IMR-90 (cell line): ENCODE measurements at regions not wholly inside any gene's neighbourhood (a gene's known extent, or its start where the extent isn't known, plus 50 kb on each side); places are given as distances from the start of the nearest gene placed in this dataset.

Experiments used
- ATAC-seq: fragments of 200-7000 bp; cut with Tn5 transposase; 2 replicates; pipeline ENCODE4 v1.9.1; 2020; ENCODE audit warnings: low read depth, mild to moderate bottlenecking, moderate library complexity
- BruUV-seq: library from RNA; stranded (reverse); fragments of 400-500 nt; replicated peaks from 2 replicates; lab custom pipeline; 2021; lab: Mats Ljungman, UMichigan
- CTCF ChIA-PET: fragments of 300-600 bp; formaldehyde crosslinking; extraction: SDS; loops from one replicate; lab custom pipeline; 2021; ENCODE audit warnings: antibody characterized with exemption; lab: Yijun Ruan, JAX
- POLR2A ChIA-PET: fragments of 300-600 bp; sonication (Branson Sonifier 250); formaldehyde crosslinking; loops from one replicate; lab custom pipeline; 2022; ENCODE audit warnings: antibody characterized with exemption; ENCODE audit not compliant: unreplicated experiment; lab: Charles Lee
- DNase-seq: peaks from one replicate; pipeline ENCODE4 v3.0.0; 2013
- H2AFZ ChIP-seq: replicated peaks from 2 replicates; pipeline ENCODE3; 2013; ENCODE audit warnings: low read length, mild to moderate bottlenecking; ENCODE audit not compliant: poor library complexity
- H2AK5ac ChIP-seq: 2 replicates; pipeline ENCODE4 v1.6.1; 2013; ENCODE audit warnings: low read depth, low read length, inconsistent platforms
- H2AK9ac ChIP-seq: replicated peaks from 2 replicates; pipeline ENCODE3; 2013; ENCODE audit warnings: mild to moderate bottlenecking, low read depth, low read length, moderate library complexity; ENCODE audit not compliant: poor library complexity
- H2BK120ac ChIP-seq: 2 replicates; pipeline ENCODE4 v1.6.1; 2013; ENCODE audit warnings: low read depth, low read length, inconsistent platforms
- H2BK15ac ChIP-seq: 3 replicates; pipeline ENCODE4 v1.6.1; 2013; ENCODE audit warnings: low read depth, low read length, inconsistent platforms
- H2BK20ac ChIP-seq: 2 replicates; pipeline ENCODE4 v1.6.1; 2013; ENCODE audit warnings: low read depth, mild to moderate bottlenecking, inconsistent platforms, low read length, moderate library complexity
- H2BK5ac ChIP-seq: 2 replicates; pipeline ENCODE4 v1.6.1; 2013; ENCODE audit warnings: mild to moderate bottlenecking, low read depth, low read length, inconsistent platforms; ENCODE audit not compliant: poor library complexity, severe bottlenecking
- H3K14ac ChIP-seq: replicated peaks from 2 replicates; pipeline ENCODE4 v1.6.1; 2013; ENCODE audit warnings: low read depth, low read length, inconsistent platforms
- H3K18ac ChIP-seq: 2 replicates; pipeline ENCODE4 v1.6.1; 2013; ENCODE audit warnings: low read depth, low read length, control low read depth
- H3K23ac ChIP-seq: 2 replicates; pipeline ENCODE4 v1.6.1; 2013; ENCODE audit warnings: low read depth, low read length, inconsistent platforms
- H3K27ac ChIP-seq: 2 replicates; pipeline ENCODE4 v1.5.1; 2013; ENCODE audit warnings: mild to moderate bottlenecking, control low read depth, low read length; ENCODE audit not compliant: insufficient read depth
- H3K27me3 ChIP-seq: 2 replicates; pipeline ENCODE4 v1.6.1; 2013; ENCODE audit warnings: low read length; ENCODE audit not compliant: control insufficient read depth, insufficient read depth
- H3K36me3 ChIP-seq: 2 replicates; pipeline ENCODE4 v1.6.1; 2013; ENCODE audit warnings: low read length, mixed read lengths; ENCODE audit not compliant: control insufficient read depth, insufficient read depth
- H3K4ac ChIP-seq: 2 replicates; pipeline ENCODE4 v1.6.1; 2013; ENCODE audit warnings: low read depth, low read length, inconsistent platforms
- H3K4me1 ChIP-seq: 2 replicates; pipeline ENCODE4 v1.6.1; 2013; ENCODE audit warnings: low read length, mixed read lengths; ENCODE audit not compliant: control insufficient read depth, insufficient read depth
- H3K4me2 ChIP-seq: 2 replicates; pipeline ENCODE4 v1.6.1; 2013; ENCODE audit warnings: low read depth, mild to moderate bottlenecking, control low read depth, low read length, moderate library complexity
- H3K4me3 ChIP-seq: 2 replicates; pipeline ENCODE4 v1.5.1; 2013; ENCODE audit warnings: low read depth, mild to moderate bottlenecking, control low read depth, low read length, moderate library complexity; ENCODE audit not compliant: insufficient read depth
- H3K56ac ChIP-seq: 2 replicates; pipeline ENCODE4 v1.6.1; 2013; ENCODE audit warnings: low read length, inconsistent platforms; ENCODE audit not compliant: insufficient read depth; ENCODE audit errors: extremely low read depth
- H3K79me1 ChIP-seq, 2 experiments: 2 replicates each; pipeline ENCODE4 v1.6.1; 2013; ENCODE audit warnings: low read length in 2 of 2, inconsistent platforms in 1 of 2, low read depth in 1 of 2
- H3K9ac ChIP-seq: 2 replicates; pipeline ENCODE4 v1.6.1; 2013; ENCODE audit warnings: low read depth, low read length, control low read depth
- H3K9me1 ChIP-seq: 2 replicates; pipeline ENCODE4 v1.6.1; 2013; ENCODE audit warnings: low read length, inconsistent platforms; ENCODE audit not compliant: insufficient read depth
- H3K9me3 ChIP-seq: 2 replicates; pipeline ENCODE4 v1.6.1; 2013; ENCODE audit warnings: low read length; ENCODE audit not compliant: control insufficient read depth, insufficient read depth
- H4K20me1 ChIP-seq: 2 replicates; pipeline ENCODE4 v1.6.1; 2013; ENCODE audit warnings: low read length, inconsistent platforms; ENCODE audit not compliant: insufficient read depth
- H4K5ac ChIP-seq: 2 replicates; pipeline ENCODE4 v1.6.1; 2013; ENCODE audit warnings: mild to moderate bottlenecking, low read depth, low read length, control low read depth
- H4K8ac ChIP-seq, 2 experiments: 2 replicates each; pipeline ENCODE4 v1.6.1; 2013; ENCODE audit warnings: low read depth in 2 of 2, low read length in 2 of 2, control low read depth in 1 of 2, inconsistent platforms in 1 of 2
- H4K91ac ChIP-seq: 2 replicates; pipeline ENCODE4 v1.6.1; 2013; ENCODE audit warnings: low read depth, low read length, inconsistent platforms; ENCODE audit not compliant: insufficient read depth
- BHLHE40 ChIP-seq: fragments of 150-350 bp; IDR thresholded peaks from 2 replicates; pipeline ENCODE4 v1.6.1; 2016; ENCODE audit warnings: mild to moderate bottlenecking, low read depth, low read length
- CEBPB ChIP-seq: IDR thresholded peaks from 2 replicates; pipeline ENCODE4 v1.6.1; 2012; ENCODE audit warnings: low read depth, low read length, improper control_type of control experiment
- MAZ ChIP-seq: IDR thresholded peaks from 2 replicates; pipeline ENCODE4 v1.6.1; 2012; ENCODE audit warnings: low read depth, mild to moderate bottlenecking, low read length, improper control_type of control experiment, moderate library complexity, borderline replicate concordance
- MXI1 ChIP-seq: IDR thresholded peaks from 2 replicates; pipeline ENCODE4 v1.6.1; 2012; ENCODE audit warnings: low read depth, mild to moderate bottlenecking, low read length, moderate library complexity, borderline replicate concordance
- NFE2L2 ChIP-seq: fragments of 150-350 bp; IDR thresholded peaks from 2 replicates; pipeline ENCODE4 v1.6.1; 2016; ENCODE audit warnings: low read depth, mild to moderate bottlenecking, low read length
- RAD21 ChIP-seq: IDR thresholded peaks from 2 replicates; pipeline ENCODE4 v1.6.1; 2012; ENCODE audit warnings: low read length, improper control_type of control experiment
- SMC3 ChIP-seq: fragments of 150-350 bp; IDR thresholded peaks from 2 replicates; pipeline ENCODE4 v1.6.1; 2016; ENCODE audit warnings: low read depth, mild to moderate bottlenecking, antibody characterized with exemption, low read length, moderate library complexity
- WGBS, 2 experiments: methylation state at CpG; one replicate each; pipeline versions ENCODE4 v1.1.5 to v1.1.7; 2013; ENCODE audit warnings: missing lambda C conversion rate in 2 of 2; ENCODE audit not compliant: insufficient read length in 1 of 2; ENCODE audit errors: extremely low coverage in 2 of 2; 5-methylcytosine and 5-hydroxymethylcytosine counted together
- dilution Hi-C: fragments of 300-500 bp; cut with HindIII; formaldehyde crosslinking; loops from one replicate; pipeline ENCODE4 v1.14.3; 2018; ENCODE audit warnings: low sequenced_read_pairs; ENCODE audit not compliant: unreplicated experiment
- in situ Hi-C: fragments of 300-500 bp; cut with MboI; formaldehyde crosslinking; loops from 3 replicates; pipeline ENCODE4 v1.14.3; 2019; ENCODE audit warnings: low sequenced_read_pairs, inconsistent platforms, mixed read lengths
- intact Hi-C: fragments of 100-400 bp; cut with micrococcal nuclease; formaldehyde crosslinking; loops from 2 replicates; pipeline ENCODE4 v1.10.0; 2022
- TF ChIP-seq, protein P1 (sequence below): fragments of 150-350 bp; IDR thresholded peaks from 2 replicates; pipeline ENCODE4 v1.6.1; 2016; ENCODE audit warnings: low read depth, mild to moderate bottlenecking, low read length, moderate library complexity, borderline replicate concordance

DNA sequence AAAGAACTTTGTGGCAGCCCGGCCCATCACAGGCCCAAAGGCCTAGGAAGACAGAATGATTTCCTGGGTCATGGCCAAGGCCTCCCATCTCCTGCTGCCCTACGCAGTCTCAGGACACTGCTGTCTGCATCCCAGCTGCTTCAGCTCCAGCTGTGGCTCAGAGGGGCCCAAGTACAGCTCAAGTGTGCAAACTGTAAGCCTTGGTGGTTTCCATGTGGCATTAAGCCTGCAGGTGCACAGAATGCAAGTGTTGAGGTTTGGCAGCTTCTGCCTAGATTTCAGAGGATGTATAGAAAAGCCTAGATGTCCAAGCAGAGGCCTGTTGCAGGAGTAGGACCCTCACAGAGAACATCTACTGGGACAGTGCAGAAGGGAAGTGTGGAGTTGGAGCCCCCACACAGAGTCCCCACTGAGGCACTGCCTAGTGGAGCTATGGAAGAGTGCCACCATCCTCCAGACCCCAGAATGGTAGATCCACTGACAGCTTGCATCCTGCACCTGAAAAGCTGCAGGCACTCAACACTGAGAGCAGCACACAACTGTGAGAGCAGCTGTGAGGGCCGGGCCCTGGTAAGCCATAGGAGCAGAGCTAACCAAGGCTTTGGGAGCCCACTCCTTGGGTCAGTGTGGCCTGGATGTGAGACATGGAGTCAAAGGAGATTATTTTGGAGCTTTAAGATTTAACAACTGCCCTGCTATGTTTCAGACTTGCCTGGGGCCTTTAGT is 208.2 kb upstream of the CMC1 start:
- no peak overlapping the region for H3K4ac ChIP-seq
- no peak overlapping the region for H3K4me2 ChIP-seq
- DNase-seq (no peak), ATAC-seq (no peak)
- no peak overlapping the region for H3K4me3 ChIP-seq
- no peak overlapping the region for H3K27ac ChIP-seq
- CTCF ChIA-PET, result interaction anchor here (0.6 kb wide), 1 partner anchor 324 kb away, joined by 7 read pairs; no protein-coding TSS in a partner anchor
- H3K4me1 ChIP-seq, result no peaks in the 10 kb centered on the region
- TF ChIP-seq BHLHE40 (no peak), SMC3 (no peak), NFE2L2 (no peak), RAD21 (no peak), CEBPB (no peak), MXI1 (no peak), MAZ (no peak)
- TF ChIP-seq, protein P1, sequence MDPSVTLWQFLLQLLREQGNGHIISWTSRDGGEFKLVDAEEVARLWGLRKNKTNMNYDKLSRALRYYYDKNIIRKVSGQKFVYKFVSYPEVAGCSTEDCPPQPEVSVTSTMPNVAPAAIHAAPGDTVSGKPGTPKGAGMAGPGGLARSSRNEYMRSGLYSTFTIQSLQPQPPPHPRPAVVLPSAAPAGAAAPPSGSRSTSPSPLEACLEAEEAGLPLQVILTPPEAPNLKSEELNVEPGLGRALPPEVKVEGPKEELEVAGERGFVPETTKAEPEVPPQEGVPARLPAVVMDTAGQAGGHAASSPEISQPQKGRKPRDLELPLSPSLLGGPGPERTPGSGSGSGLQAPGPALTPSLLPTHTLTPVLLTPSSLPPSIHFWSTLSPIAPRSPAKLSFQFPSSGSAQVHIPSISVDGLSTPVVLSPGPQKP, result no peak
- no peaks in the 10 kb centered on the region for H3K9me1 ChIP-seq
- no TSS peak for BruUV-seq
- WGBS, 2 experiments, result 40% methylated on average over 1 of the region's 3 CpGs; no CpG with 5 or more reads in 1 of the 2 experiments
- H3K27me3 ChIP-seq, result no peaks in the 10 kb centered on the region
- no peak overlapping the region for H2AK5ac ChIP-seq
- H2BK5ac ChIP-seq, result no peak overlapping the region
- H4K8ac ChIP-seq, result no peak overlapping the region
- H3K9ac ChIP-seq, result no peak overlapping the region
- no peak overlapping the region for H2BK120ac ChIP-seq
- no peak overlapping the region for H2AFZ ChIP-seq
- no peaks in the 10 kb centered on the region for H3K9me3 ChIP-seq
- H3K18ac ChIP-seq, result no peak overlapping the region
- H3K56ac ChIP-seq, result no peak overlapping the region
- H3K79me1 ChIP-seq, result no peaks in the 10 kb centered on the region
- H4K20me1 ChIP-seq, result no peaks in the 10 kb centered on the region
- in situ Hi-C loops (no loop called here), dilution Hi-C loops (no loop called here), intact Hi-C loops (no loop called here)
- H3K36me3 ChIP-seq, result no peaks in the 10 kb centered on the region
- no peak overlapping the region for H2BK15ac ChIP-seq
- H3K23ac ChIP-seq, result no peak overlapping the region
- H3K14ac ChIP-seq, result no peak overlapping the region
- H4K5ac ChIP-seq, result no peak overlapping the region
- H2AK9ac ChIP-seq, result no peak overlapping the region
- no peak overlapping the region for H2BK20ac ChIP-seq
- H4K91ac ChIP-seq, result no peak overlapping the region
- POLR2A ChIA-PET, result no interaction called here
